ENCODE measurements at regions not wholly inside any gene's neighbourhood (a gene's known extent, or its start where the extent isn't known, plus 50 kb on each side); places are given as distances from the start of the nearest gene placed in this dataset.

DNA sequence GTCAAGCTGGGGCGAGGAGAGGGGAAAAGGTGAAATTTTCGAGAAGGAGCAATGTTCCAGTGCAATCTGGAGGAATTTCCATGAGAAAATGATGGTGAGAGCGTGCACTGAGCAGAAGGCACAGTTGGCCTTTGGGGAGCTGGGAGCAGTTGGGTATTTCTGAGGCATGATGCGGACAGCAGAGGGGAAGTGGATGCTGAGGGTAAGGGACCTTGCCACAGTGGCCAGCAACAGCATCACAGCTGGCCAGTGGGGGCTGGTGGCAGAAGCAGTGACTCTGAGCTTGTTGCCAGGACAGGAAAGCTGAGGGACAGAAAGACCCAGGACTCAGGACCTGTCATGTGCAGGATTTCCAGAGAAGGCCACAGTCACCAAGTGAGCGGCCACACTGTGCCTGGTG lies 98.9 kb downstream of the LSM3 start:
- Mint-ChIP-seq H3K9me3 (no peaks in the 10 kb centered on the region), H3K36me3 (ENCODE audit: low read depth) (no peaks in the 10 kb centered on the region), H3K27me3 (ENCODE audit: low read depth) (no peaks in the 10 kb centered on the region), H3K27ac (no peak overlapping the region), H3K4me1 (ENCODE audit: low read depth) (no peaks in the 10 kb centered on the region), H3K4me3 (ENCODE audit: low read depth) (no peak overlapping the region)
- DNase-seq (ENCODE audit: low spot score): no peak
- intact Hi-C loops (cut with micrococcal nuclease): no loop called here

DNA sequence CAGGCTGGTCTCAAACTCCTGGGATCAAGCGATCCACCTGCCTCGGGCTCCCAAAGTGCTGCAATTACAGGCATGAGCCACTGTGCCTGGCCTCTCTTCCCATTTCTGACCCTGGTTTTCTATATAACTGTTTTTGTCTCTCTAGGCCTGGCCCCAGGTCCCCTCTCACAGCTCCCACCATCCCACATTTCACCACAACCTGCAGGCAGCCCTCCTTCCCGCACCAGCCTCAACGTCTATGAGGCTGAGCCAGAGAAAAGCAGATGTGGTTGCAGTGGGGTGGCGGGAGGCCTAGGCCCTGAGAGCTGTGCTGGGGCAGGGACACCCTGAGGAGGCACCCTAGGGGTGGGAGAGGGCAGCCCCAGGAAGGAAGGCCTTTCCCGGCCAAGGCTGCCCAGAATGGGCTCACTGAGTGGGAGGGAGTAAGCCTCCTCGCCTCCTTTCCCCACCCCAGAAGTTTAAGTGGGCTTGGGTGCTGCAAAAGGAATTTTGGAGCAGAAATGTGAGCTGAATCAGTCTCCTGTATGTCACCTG lies 99.7 kb downstream of the LSM3 start:
- H3K9me3 Mint-ChIP-seq: no peaks in the 10 kb centered on the region
- no peak overlapping the region for H3K27ac Mint-ChIP-seq
- no peaks in the 10 kb centered on the region for H3K36me3 Mint-ChIP-seq (ENCODE audit: low read depth)
- no peak for DNase-seq (ENCODE audit: low spot score)
- no peaks in the 10 kb centered on the region for H3K27me3 Mint-ChIP-seq (ENCODE audit: low read depth)
- H3K4me1 Mint-ChIP-seq (ENCODE audit: low read depth): no peaks in the 10 kb centered on the region
- intact Hi-C loops (cut with micrococcal nuclease): no loop called here
- no peak overlapping the region for H3K4me3 Mint-ChIP-seq (ENCODE audit: low read depth)

DNA sequence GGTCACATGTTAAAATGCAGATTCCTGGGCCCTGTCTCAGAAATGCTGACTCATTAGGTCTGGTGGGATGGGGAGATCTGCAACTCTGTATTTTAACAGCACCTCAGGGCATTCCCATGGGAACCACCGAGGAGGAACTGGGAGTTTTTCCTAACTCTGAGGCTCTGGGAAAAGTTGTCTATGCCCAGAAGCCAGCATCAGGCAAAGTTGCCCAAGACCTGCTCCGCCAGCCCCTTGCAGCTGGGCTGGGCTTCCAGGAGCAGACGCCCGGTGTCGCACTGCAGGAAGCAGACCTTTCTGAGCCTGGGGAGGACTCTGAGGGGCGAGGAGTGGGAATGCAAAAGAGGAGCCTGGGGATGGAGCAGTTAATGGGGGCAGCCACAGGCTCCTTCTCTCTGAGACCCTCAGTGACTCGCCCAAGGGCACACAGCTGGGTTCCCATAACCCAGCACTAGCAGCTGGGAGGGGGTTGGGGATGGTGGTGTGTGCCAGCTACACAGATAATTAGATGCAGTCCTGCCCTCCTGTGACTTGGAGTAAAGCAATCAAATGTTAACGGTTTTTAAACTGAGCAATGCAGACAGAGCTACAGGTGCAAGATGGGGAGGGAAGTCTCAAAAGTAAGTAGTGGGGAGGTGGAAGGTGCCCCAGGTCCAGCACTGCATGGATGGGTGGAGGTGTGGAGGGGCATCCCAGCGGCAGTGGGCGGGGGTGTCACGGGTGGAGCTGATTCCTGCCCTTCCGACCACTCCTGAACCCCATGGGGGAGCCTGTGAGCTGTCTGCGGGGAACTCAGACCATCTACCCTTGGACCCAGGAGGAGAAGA lies 100.4 kb downstream of the LSM3 start:
- H3K4me3 Mint-ChIP-seq (ENCODE audit: low read depth): no peak overlapping the region
- no peaks in the 10 kb centered on the region for H3K9me3 Mint-ChIP-seq
- no peak overlapping the region for H3K27ac Mint-ChIP-seq
- H3K36me3 Mint-ChIP-seq (ENCODE audit: low read depth): no peaks in the 10 kb centered on the region
- intact Hi-C loops (cut with micrococcal nuclease): no loop called here
- DNase-seq (ENCODE audit: low spot score): no peak
- H3K4me1 Mint-ChIP-seq (ENCODE audit: low read depth): no peaks in the 10 kb centered on the region
- no peaks in the 10 kb centered on the region for H3K27me3 Mint-ChIP-seq (ENCODE audit: low read depth)

DNA sequence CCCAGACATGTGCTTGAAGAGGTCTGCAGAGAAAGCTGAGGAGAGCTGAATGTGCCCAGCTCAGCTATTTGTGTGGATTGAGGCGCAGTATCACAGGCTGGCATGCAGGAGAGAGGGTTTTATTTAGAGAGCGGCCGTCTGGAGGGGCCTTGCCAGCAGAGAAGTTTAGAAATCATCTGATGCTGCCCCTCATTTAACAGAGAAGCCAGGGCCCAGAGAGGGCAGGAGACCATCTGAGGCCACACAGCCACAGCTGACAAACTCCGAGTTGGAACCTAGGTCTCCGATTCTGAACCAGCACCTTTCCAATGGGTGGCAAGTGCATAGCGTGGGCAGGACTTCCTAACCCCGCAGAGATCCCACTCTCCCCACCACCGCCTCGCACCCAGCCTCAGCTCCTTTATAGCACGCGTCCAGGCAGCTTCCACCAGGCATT lies 101.0 kb downstream of the LSM3 start:
- Mint-ChIP-seq H3K27ac (no peak overlapping the region), H3K9me3 (no peaks in the 10 kb centered on the region), H3K4me3 (ENCODE audit: low read depth) (no peak overlapping the region), H3K36me3 (ENCODE audit: low read depth) (no peaks in the 10 kb centered on the region), H3K27me3 (ENCODE audit: low read depth) (no peaks in the 10 kb centered on the region), H3K4me1 (ENCODE audit: low read depth) (no peaks in the 10 kb centered on the region)
- intact Hi-C loops (cut with micrococcal nuclease): no loop called here
- no peak for DNase-seq (ENCODE audit: low spot score)

DNA sequence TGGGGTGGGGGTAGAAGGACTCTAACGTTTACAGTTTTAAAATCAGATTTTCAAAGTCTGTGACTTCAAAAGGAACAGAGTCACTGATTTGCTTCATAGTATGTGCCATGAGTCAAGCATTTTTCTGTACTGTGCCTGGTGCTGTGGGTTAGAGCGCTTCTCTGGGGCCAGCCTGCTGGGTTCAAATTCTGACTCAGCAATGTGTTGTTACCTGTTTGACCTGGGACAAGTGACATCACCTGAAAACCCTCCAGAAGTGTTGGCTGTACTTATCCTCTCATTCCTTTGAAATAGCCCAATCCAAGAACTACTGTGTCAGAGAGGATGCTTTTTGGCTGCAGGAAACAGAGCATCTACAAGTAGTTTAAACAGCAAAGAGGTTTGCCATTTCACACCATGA lies 101.7 kb downstream of the LSM3 start:
- no peak overlapping the region for H3K27ac Mint-ChIP-seq
- H3K36me3 Mint-ChIP-seq (ENCODE audit: low read depth): no peaks in the 10 kb centered on the region
- H3K4me1 Mint-ChIP-seq (ENCODE audit: low read depth): no peaks in the 10 kb centered on the region
- intact Hi-C loops (cut with micrococcal nuclease): no loop called here
- H3K27me3 Mint-ChIP-seq (ENCODE audit: low read depth): no peaks in the 10 kb centered on the region
- H3K4me3 Mint-ChIP-seq (ENCODE audit: low read depth): no peak overlapping the region
- H3K9me3 Mint-ChIP-seq: no peaks in the 10 kb centered on the region
- DNase-seq (ENCODE audit: low spot score): no peak

DNA sequence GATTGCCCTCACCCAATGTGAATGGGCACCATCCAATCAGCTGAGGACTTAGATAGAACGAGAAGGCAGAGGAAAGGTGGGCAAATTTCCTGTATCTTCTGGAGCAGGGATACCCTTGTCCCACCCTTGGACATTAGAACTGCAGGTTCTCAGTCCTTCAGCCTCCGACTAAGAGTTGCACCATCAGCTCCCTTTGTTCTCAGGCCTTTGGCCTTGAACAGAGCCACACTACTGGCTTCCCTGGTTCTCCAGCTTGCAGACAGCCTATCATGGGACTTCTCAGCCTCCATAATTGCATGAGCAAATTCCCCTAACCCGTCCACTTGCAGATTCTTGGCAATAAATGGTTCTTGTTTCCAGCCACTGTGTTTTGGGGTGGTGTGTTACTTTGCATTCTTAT lies 102.4 kb downstream of the LSM3 start:
- Mint-ChIP-seq H3K27me3 (ENCODE audit: low read depth) (no peaks in the 10 kb centered on the region), H3K4me1 (ENCODE audit: low read depth) (no peaks in the 10 kb centered on the region), H3K4me3 (ENCODE audit: low read depth) (no peak overlapping the region), H3K9me3 (no peaks in the 10 kb centered on the region), H3K36me3 (ENCODE audit: low read depth) (no peaks in the 10 kb centered on the region), H3K27ac (no peak overlapping the region)
- no peak for DNase-seq (ENCODE audit: low spot score)
- intact Hi-C loops (cut with micrococcal nuclease): no loop called here

DNA sequence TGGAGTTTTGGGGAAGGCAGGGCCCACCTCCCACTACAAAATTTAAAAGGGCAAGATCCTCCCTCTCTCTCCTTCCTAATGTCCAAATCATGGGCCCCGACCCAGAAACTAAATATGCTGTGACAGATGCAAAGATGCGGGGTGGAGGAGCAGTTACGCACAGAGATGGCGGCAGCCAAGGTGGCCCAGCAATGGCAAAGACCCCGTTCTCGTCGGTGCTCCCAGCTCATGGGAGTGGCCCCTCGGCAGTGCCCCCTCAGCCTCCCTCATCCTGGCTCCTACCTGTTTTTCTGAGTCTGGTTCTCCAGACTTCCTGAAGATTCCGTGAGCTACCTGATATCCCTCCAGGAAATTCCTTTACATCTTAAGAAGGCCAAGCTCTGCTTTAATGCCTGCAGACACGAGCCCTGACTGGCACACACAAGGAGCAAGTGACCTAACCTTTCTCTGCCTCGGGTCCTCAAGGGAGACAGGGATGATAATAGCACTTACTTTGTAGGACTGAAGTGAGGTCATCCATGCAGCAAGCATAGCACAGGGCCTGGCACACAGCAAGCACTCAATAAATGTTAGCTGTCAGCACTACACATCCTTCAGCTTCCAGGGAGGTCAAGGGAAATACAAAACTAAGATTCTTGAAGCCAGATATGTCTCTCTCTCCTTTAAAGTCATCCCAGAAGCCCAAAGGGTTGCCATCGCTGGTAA lies 103.5 kb downstream of the LSM3 start:
- intact Hi-C loops (cut with micrococcal nuclease): no loop called here
- no peak overlapping the region for H3K27ac Mint-ChIP-seq
- H3K4me1 Mint-ChIP-seq (ENCODE audit: low read depth): no peaks in the 10 kb centered on the region
- H3K36me3 Mint-ChIP-seq (ENCODE audit: low read depth): no peaks in the 10 kb centered on the region
- DNase-seq (ENCODE audit: low spot score): no peak
- no peak overlapping the region for H3K4me3 Mint-ChIP-seq (ENCODE audit: low read depth)
- H3K27me3 Mint-ChIP-seq (ENCODE audit: low read depth): no peaks in the 10 kb centered on the region
- no peaks in the 10 kb centered on the region for H3K9me3 Mint-ChIP-seq

DNA sequence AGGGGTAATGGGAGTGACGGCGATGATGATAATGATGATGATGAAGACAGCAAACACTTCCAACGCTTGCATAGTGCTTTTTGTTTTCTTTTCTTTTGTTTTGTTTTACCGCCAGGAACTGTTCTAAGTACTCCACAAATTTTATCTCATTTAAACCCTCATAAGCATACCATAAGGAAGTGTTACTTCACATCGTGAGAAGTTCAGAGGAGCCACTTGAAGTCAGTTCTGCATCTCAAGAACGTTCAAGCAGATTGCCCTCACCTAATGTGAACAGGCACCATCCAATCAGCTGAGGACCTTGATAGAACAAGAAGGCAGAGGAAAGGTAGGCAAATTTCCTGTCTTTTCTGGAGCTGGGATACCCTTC lies 104.1 kb downstream of the LSM3 start:
- intact Hi-C loops (cut with micrococcal nuclease): no loop called here
- no peaks in the 10 kb centered on the region for H3K27me3 Mint-ChIP-seq (ENCODE audit: low read depth)
- DNase-seq (ENCODE audit: low spot score): no peak
- H3K27ac Mint-ChIP-seq: no peak overlapping the region
- H3K4me3 Mint-ChIP-seq (ENCODE audit: low read depth): no peak overlapping the region
- no peaks in the 10 kb centered on the region for H3K4me1 Mint-ChIP-seq (ENCODE audit: low read depth)
- no peaks in the 10 kb centered on the region for H3K9me3 Mint-ChIP-seq
- H3K36me3 Mint-ChIP-seq (ENCODE audit: low read depth): no peaks in the 10 kb centered on the region

DNA sequence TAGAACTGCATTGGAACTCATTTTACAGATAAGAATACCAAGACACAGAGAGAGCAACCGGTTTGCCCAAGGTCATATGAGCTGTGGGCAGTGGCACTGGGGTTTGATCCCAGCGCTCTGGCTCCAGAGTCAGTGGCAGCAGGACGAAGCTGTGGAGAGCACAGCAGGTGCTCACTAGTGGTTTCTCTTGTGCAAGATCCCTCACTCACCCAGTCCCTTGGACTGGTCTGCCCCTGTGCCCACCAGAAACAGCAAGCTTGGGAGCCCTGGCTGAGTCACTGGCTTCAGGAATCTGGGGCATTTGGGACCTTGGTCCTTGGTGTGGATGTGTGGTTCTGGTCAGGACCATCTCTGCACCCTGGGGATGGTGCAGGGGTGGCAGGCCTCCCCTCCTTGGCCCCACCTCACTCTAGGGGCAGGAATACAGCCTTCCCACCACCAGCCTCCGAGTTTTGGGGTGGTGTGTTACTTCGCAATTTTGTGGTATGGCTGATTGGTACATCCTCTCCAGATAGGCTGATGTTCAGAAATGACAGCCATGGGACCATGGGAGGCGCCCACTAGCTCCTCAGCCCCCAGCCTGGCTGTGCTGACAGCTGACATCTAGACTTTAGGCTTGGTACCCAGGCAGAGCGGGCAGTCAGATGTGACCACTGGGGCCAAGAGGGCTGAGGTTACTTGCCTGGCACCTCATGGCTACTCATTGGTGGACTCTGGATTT lies 104.6 kb downstream of the LSM3 start:
- Mint-ChIP-seq H3K27me3 (ENCODE audit: low read depth) (no peaks in the 10 kb centered on the region), H3K4me1 (ENCODE audit: low read depth) (no peaks in the 10 kb centered on the region), H3K4me3 (ENCODE audit: low read depth) (no peak overlapping the region), H3K36me3 (ENCODE audit: low read depth) (no peaks in the 10 kb centered on the region), H3K9me3 (no peaks in the 10 kb centered on the region), H3K27ac (no peak overlapping the region)
- intact Hi-C loops (cut with micrococcal nuclease): no loop called here
- no peak for DNase-seq (ENCODE audit: low spot score)

DNA sequence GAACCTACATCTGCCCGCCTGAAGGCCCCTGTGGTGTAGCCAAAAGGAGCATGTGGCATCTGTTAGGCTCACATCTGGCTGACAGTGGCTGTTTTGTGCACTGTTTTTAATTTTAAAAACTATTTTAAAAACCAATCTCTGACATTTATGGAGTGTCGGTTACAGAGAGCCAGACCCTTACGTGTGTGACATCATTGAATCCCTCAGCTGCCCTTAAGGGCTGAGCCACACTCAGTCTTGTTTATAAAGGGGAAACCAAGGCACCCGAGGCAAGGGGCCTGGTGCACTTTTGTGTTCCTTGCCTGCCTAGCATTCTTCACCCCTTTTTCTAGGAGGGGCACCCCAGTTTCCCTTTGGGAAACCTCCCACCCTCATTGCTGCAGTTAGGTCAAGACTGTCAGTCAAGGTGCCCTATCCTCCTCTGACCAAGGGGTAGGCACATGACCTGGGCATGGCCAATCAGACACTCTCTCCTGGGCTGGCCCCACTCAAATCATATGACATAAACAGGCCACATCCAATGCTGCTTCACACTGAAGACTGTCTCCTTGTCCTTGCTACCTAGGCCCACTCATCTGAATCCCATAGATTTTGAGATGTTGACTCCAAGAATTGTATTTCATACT lies 105.3 kb downstream of the LSM3 start:
- H3K4me3 Mint-ChIP-seq (ENCODE audit: low read depth): no peak overlapping the region
- no peak overlapping the region for H3K27ac Mint-ChIP-seq
- intact Hi-C loops (cut with micrococcal nuclease): no loop called here
- no peak for DNase-seq (ENCODE audit: low spot score)
- peaks cover 3% of the 10 kb centered on the region for H3K27me3 Mint-ChIP-seq (ENCODE audit: low read depth)
- H3K36me3 Mint-ChIP-seq (ENCODE audit: low read depth): no peaks in the 10 kb centered on the region
- H3K4me1 Mint-ChIP-seq (ENCODE audit: low read depth): no peaks in the 10 kb centered on the region
- H3K9me3 Mint-ChIP-seq: no peaks in the 10 kb centered on the region

DNA sequence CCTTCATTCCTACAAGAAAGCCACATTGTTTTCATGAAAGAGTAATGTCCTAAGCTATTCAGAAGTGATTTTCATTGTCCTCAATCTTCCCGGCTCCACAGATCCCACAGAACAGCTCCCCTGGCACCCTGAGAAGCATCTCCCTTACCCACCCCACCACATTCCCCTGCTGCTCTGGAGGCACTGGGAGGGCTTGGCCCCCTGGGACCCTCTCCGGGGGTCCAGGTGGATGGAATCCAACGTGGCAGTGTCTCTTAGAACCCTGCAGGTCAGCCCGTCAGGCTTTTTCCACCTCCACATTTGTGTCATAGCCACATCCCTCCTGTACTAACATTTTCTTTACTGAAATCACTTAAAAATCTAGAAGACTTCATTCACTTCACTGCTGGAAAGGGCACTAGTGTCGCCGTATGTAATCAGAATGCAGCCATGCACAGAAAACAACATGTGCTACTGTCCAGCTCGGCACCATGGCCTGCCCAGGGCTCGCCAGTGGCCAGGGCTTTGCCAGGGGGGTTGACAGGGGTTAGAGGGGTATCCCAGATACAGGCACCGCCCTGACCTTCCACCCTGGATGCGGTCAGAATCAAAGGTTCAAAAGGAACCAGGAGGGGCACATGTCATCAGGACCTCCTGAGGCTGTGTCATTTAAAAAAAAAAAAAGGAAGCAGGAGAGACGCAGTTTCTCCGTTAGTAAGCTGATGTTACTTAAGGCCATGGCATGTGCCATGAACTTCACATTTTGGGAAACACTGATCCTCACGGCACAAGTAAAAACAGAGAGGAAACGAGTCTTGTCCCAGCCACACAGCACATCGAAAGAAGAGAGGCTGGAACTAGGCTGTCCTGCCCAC lies 106.3 kb downstream of the LSM3 start:
- DNase-seq (ENCODE audit: low spot score): no peak
- Mint-ChIP-seq H3K36me3 (ENCODE audit: low read depth) (no peaks in the 10 kb centered on the region), H3K9me3 (no peaks in the 10 kb centered on the region), H3K27ac (no peak overlapping the region), H3K27me3 (ENCODE audit: low read depth) (peaks cover 3% of the 10 kb centered on the region), H3K4me1 (ENCODE audit: low read depth) (no peaks in the 10 kb centered on the region), H3K4me3 (ENCODE audit: low read depth) (no peak overlapping the region)
- intact Hi-C loops (cut with micrococcal nuclease): no loop called here

DNA sequence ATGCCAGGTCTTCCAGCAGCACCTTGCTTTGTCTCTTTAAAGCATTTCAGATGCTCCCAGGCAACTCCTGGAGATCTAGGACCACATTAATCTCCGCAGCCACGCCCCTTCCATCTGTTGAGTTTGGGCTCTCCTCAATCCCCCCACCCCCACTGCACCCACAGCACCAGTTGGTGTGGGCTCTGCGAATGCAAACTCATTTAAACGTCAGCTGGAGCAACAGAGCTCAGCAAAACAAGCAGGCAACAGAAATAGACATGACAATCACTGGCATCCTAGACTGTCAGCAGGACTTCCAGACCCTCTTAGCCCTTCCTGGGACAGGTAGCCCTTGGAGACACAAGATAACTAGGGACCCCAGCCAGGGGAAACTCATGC lies 106.9 kb downstream of the LSM3 start:
- Mint-ChIP-seq H3K36me3 (ENCODE audit: low read depth) (no peaks in the 10 kb centered on the region), H3K27ac (no peak overlapping the region), H3K9me3 (no peaks in the 10 kb centered on the region), H3K4me3 (ENCODE audit: low read depth) (no peak overlapping the region), H3K4me1 (ENCODE audit: low read depth) (no peaks in the 10 kb centered on the region), H3K27me3 (ENCODE audit: low read depth) (peaks cover 6% of the 10 kb centered on the region)
- DNase-seq (ENCODE audit: low spot score): no peak
- intact Hi-C loops (cut with micrococcal nuclease): no loop called here
